Activated CD4-positive, CD25-positive, alpha-beta regulatory T cell treated with anti-CD3 and anti-CD28 coated beads, Interleukin-2, amount 50 U/mL, for 72 hours (primary cell): ENCODE measurements at regions not wholly inside any gene's neighbourhood (a gene's known extent, or its start where the extent isn't known, plus 50 kb on each side); places are given as distances from the start of the nearest gene placed in this dataset.

Experiments
- DNase-seq: peaks from one replicate; pipeline ENCODE4 v3.0.0; 2021

DNA sequence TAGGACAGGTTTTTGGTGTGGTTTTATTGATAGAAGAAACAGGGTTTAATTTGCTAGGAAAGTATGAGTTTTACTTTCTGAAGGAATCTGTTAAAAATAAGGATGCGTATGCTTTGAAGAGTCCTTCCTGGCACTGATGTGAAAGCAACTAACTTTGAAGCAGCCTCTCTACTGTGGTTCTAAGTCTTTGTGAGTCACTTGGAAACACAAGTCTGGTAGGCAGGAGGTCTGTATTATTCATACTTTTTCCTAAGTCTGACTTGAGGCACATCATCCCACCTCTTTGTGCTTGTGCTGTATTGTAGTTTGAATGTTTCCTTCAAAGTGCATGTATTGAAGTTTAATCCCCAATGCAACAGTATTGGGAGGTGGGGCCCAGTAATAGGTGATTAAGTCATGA is 129.0 kb downstream of the TAF11L14 start:
- DNase-seq: no peak

- no peak for DNase-seq
Measured at GRCh38 chr5:17766031-17766430, 131.8 kb downstream of the TAF11L14 start.

DNA sequence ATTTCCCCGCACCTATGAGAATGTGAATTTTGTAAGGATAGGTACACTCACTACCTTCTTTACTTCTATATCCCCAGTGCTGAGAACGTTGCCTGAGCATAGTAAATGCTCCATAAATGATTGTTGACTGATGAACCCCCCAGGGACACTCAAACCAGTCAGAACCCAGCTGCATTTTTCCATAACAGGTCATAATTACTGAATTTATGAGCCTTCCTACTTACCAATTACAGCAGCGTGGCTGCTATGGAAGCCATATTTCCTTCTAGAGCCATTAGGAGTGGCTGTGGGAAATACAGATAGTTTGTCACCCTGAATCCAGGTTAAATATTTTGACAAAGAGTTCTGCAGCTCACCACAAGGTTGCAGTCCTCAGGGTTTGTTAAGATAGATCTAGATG is 135.0 kb downstream of the TAF11L14 start:
- no peak for DNase-seq

GRCh38 chr5:17772232-17772631 is 138.0 kb downstream of the TAF11L14 start:
- DNase-seq: no peak

- no peak for DNase-seq
Measured at GRCh38 chr5:17785774-17786173, 151.5 kb downstream of the TAF11L14 start.

- DNase-seq: no peak
Measured at GRCh38 chr5:17788351-17788750, 154.1 kb downstream of the TAF11L14 start.

DNA sequence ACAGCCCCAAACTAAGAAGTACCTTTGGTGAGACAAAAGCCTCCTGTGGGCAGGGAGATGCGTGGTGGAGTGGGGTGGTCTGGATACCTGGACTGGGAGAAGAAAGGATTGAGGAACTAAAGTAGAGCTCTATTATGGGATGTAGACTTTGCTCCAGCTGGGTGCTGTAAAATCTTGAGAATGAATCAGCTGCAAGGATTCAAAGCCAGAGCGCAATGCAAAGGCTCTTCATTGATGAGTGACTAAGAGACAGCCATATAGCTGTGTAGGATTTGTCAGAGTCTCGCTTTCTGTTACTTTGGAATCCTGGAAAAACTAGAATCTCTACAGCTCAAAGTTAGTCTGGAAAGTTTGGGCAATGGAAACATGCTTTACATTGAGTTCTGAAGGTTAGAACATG is 159.9 kb downstream of the TAF11L14 start:
- no peak for DNase-seq

DNA sequence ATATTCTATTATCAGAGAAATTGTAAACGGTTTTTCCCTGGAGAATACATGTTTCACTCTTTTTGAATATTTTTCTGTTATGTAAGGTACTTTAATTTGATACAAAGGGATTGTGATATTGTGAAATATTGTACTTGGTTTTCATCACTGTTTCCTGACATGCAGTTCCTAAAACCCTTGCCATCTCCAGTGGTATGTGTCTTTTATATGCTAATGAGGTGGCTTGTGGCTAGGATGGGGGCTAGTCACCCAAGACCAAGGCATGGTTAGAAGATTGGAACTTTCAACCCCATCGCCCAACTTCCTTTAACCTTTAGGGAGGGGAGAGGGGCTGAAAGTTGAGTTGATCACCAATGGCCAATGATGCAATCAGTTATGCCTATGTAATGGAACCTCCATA is 160.6 kb downstream of the TAF11L14 start:
- no peak for DNase-seq

- no peak for DNase-seq
Measured at GRCh38 chr5:17796142-17796541, 161.9 kb downstream of the TAF11L14 start.

- DNase-seq: no peak
Measured at GRCh38 chr5:17796757-17797396, 162.6 kb downstream of the TAF11L14 start.

DNA sequence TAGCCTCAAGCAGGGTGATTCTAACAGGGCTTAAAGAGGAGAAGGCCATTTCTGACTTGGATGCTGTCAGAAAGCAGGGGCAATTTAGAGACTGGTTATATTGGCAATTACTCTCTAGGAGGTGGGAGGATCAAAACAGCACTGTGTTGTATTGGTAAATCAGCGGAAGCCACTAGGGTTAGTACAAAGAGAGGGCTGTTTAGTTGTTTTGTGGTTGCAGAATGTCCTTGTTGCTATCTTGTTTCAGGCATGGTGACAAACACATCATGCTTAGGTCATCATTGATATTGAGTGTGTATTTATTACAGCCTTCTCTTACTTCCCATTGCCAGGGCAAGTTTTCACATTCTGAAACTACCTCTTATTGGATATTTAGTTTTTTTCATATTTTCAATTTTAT is 165.3 kb downstream of the TAF11L14 start:
- DNase-seq: no peak

DNA sequence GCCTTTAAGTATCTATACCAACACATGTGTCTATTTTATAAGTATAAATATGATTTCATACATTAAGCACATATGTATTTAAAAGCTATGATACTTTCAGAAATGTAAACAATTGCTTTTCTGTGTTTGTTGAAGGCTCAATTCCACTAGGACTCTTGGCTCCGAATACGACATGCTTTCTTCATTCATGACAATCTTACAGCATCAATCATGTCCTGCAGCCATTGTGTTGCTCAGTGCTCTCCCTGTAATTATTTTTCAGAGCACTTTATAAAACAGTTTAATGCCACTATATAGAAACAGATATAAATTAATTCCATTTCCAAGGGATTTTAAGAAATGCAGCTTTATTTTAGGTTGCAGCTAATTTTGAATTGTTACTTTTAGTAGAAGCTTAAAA is 167.3 kb downstream of the TAF11L14 start:
- DNase-seq: no peak

GRCh38 chr5:17802256-17802655 is 168.0 kb downstream of the TAF11L14 start:
- no peak for DNase-seq

DNA sequence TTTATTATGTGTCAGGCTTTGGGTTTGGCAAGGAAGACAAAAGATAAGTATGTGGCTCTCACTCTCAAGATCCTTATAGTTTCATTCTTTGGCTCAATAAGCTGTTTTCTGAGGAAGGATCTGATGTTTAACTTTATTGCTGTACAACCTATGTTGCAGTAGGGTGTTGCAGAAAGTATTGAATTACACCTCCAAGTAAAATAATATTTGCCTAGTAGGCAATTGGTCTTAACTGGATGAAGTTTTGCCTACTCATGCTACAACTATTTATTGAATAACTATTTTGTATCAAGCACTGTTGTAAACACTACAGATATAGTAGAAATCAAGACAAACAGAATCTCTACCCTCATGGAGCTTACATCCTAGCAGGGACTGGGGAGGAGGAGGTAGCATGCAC is 169.7 kb downstream of the TAF11L14 start:
- DNase-seq: no peak

- DNase-seq: no peak
Measured at GRCh38 chr5:17805227-17805825, 171.1 kb downstream of the TAF11L14 start.

DNA sequence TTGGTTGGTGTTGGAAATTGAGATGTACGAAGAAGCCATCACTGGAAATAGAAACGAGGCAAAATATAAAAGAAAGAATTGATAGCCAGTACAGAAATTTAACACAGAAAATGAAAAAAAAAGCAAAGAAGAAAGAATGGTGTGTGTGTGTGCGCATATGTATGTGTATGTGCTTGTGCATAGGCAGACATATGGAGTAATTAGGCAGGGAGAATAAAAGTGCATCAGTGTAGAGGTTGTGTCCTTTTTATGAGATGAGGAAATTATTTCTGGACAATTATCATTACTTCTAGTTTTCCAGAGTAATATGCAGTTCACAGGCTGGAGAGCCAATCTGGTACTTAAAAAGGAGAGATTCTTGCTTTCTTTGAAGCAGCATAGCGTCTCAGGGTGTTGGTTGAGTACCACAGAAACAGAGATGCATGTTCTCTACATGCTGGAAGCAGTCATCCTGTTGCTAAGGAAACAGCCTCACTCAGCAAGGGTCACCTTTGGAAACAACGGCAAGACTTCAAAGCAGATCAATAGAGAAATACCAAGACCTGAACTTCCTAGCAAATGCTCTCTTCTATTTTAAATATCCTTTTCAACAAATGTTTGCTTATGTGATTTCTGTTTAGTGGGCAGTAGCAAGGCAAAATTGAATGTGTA is 172.7 kb downstream of the TAF11L14 start:
- no peak for DNase-seq

- DNase-seq: no peak
Measured at GRCh38 chr5:17808566-17808965, 174.3 kb downstream of the TAF11L14 start.

GRCh38 chr5:17810734-17811133 is 176.5 kb downstream of the TAF11L14 start:
- DNase-seq: no peak

DNA sequence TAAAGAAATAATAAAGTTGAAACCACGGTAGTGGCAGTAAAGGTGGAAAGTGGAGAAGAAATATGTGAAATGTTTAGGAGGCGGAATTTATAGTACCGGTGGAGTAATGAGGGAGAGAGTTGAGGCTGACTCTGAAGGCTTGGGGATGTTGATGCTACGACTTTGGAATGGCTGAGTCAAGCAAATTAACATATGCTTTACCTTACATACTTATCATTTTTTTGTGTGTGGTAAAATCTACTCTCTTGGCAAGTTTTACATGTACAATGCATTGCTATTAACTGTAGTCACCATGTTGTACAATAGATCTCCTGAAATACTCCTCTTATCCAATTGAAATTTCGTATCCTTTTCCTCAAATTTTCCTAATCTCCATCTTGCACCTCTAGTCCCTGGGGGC is 179.0 kb downstream of the TAF11L14 start:
- no peak for DNase-seq

GRCh38 chr5:17816505-17816904 is 182.2 kb downstream of the TAF11L14 start:
- no peak for DNase-seq

GRCh38 chr5:17816944-17817343 is 182.7 kb downstream of the TAF11L14 start:
- DNase-seq: no peak

- DNase-seq: no peak
Measured at GRCh38 chr5:17817990-17818389, 183.7 kb downstream of the TAF11L14 start.

DNA sequence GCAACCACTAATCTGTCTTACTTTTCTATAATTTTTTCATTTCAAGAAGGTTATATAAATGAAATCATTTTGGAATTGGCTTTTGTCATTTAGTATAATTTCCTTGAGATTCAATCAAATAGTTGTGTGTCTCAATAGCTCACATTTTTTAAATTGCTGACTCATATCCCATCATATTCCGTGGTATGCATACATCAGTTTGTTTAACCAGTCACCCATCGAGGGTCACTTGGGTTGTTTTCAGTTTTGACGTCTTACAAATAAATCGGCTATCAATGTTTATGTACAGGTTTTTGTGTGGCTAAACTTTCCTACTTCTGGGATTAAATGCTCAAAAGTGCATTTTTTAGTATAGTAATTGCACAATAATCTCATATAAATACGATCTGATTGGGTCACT is 185.5 kb downstream of the TAF11L14 start:
- DNase-seq: no peak

GRCh38 chr5:17828681-17829080 is 194.4 kb downstream of the TAF11L14 start:
- no peak for DNase-seq

DNA sequence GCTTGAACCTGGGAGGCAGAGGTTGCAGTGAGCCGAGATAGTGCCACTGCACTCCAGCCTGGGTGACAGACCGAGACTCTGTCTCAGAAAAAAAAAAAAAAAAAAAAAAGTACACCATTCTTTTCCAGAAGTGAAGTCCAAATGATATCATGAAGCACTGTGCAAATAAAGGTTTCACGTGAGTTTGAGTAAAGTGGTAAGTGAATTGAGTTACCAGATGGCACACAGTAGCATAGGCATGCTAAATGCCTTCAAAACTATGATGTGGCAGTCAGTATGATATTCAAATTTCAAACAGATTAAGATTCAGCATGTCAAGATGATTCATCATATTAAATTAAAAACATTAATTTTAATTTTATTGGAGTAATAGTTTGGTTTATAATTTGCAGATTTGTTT is 195.2 kb downstream of the TAF11L14 start:
- no peak for DNase-seq
